Panc1 (cell line): ENCODE measurements at regions not wholly inside any gene's neighbourhood (a gene's known extent, or its start where the extent isn't known, plus 50 kb on each side); places are given as distances from the start of the nearest gene placed in this dataset.

Experiments
- ATAC-seq: fragments of 200-7000 bp; cut with Tn5 transposase; 2 replicates; pipeline ENCODE4 v1.9.1; 2020; ENCODE audit warnings: mild to moderate bottlenecking, moderate library complexity
- BruUV-seq: library from RNA; stranded (reverse); fragments of 400-500 nt; replicated peaks from 2 replicates; lab custom pipeline; 2021; lab: Mats Ljungman, UMichigan
- CTCF ChIA-PET: fragments of 300-600 bp; sonication (Branson Sonifier 250); formaldehyde crosslinking; loops from one replicate; lab custom pipeline; 2022; ENCODE audit warnings: antibody characterized with exemption; lab: Charles Lee
- POLR2A ChIA-PET: fragments of 300-600 bp; sonication (Branson Sonifier 250); formaldehyde crosslinking; loops from one replicate; lab custom pipeline; 2022; ENCODE audit warnings: antibody characterized with exemption; lab: Charles Lee
- DNase-seq: peaks from one replicate; pipeline ENCODE4 v3.0.0-alpha.2; 2010; ENCODE audit warnings: low read depth, low spot score
- H3K27ac ChIP-seq: 2 replicates; pipeline ENCODE4 v1.5.1; 2011; ENCODE audit warnings: mild to moderate bottlenecking, low read length, inconsistent platforms
- H3K27me3 ChIP-seq: fragments of 200-500 bp; sonication (Bioruptor generic); 2 replicates; pipeline ENCODE4 v1.6.0; 2014; ENCODE audit warnings: low read length, inconsistent platforms; ENCODE audit not compliant: control insufficient read depth, insufficient read depth
- H3K36me3 ChIP-seq: fragments of 200-500 bp; sonication (Bioruptor generic); 2 replicates; pipeline ENCODE4 v1.5.1; 2014; ENCODE audit warnings: inconsistent platforms, mild to moderate bottlenecking, low read length, moderate library complexity; ENCODE audit not compliant: control insufficient read depth, insufficient read depth
- H3K4me1 ChIP-seq: 2 replicates; pipeline ENCODE4 v1.5.1; 2011; ENCODE audit warnings: inconsistent platforms, mild to moderate bottlenecking, low read length, moderate library complexity; ENCODE audit not compliant: control insufficient read depth, insufficient read depth
- H3K4me3 ChIP-seq, 2 experiments: 2 replicates each; pipeline ENCODE4 v1.5.1; 2011 to 2012; ENCODE audit warnings: low read depth in 2 of 2, low read length in 2 of 2, mild to moderate bottlenecking in 2 of 2, inconsistent platforms in 1 of 2, moderate library complexity in 1 of 2
- H3K9me3 ChIP-seq: fragments of 200-500 bp; sonication (Bioruptor generic); 2 replicates; pipeline ENCODE4 v1.5.1; 2014; ENCODE audit warnings: low read depth, mild to moderate bottlenecking, inconsistent platforms, low read length, moderate library complexity; ENCODE audit not compliant: control insufficient read depth, insufficient read depth
- POLR2AphosphoS5 ChIP-seq: IDR thresholded peaks from 2 replicates; pipeline ENCODE4 v1.6.1; 2012; ENCODE audit warnings: mild to moderate bottlenecking, low read depth, low read length, moderate library complexity
- SIN3A ChIP-seq: IDR thresholded peaks from 2 replicates; pipeline ENCODE4 v1.6.1; 2012; ENCODE audit warnings: low read depth, mild to moderate bottlenecking, low read length, moderate library complexity, borderline replicate concordance; ENCODE audit not compliant: insufficient read depth
- TCF7L2 ChIP-seq: IDR thresholded peaks from 2 replicates; pipeline ENCODE4 v1.6.1; 2011; ENCODE audit warnings: mild to moderate bottlenecking, low read depth, low read length, inconsistent platforms
- in situ Hi-C: cut with HindIII; loops from 2 replicates; pipeline ENCODE4 v1.10.0; 2016; ENCODE audit warnings: low sequenced_read_pairs, low pct_unique_long_range_greater_than_20kb
- intact Hi-C: fragments of 100-400 bp; cut with micrococcal nuclease; formaldehyde crosslinking; loops from one replicate; pipeline ENCODE4 v1.10.0; 2022; ENCODE audit not compliant: unreplicated experiment
- TF ChIP-seq, protein P1 (sequence below), 2 experiments: IDR thresholded peaks; 2 replicates each; pipeline ENCODE4 v1.6.1; 2011 to 2012; ENCODE audit warnings: low read depth in 2 of 2, control low read depth in 1 of 2, low read length in 1 of 2, mild to moderate bottlenecking in 1 of 2, moderate library complexity in 1 of 2; ENCODE audit not compliant: insufficient read depth in 1 of 2
- TF ChIP-seq, protein P2 (sequence below): fragments of 450-650 bp; IDR thresholded peaks from 2 replicates; pipeline ENCODE4 v1.5.1; 2017; ENCODE audit warnings: mild to moderate bottlenecking

DNA sequence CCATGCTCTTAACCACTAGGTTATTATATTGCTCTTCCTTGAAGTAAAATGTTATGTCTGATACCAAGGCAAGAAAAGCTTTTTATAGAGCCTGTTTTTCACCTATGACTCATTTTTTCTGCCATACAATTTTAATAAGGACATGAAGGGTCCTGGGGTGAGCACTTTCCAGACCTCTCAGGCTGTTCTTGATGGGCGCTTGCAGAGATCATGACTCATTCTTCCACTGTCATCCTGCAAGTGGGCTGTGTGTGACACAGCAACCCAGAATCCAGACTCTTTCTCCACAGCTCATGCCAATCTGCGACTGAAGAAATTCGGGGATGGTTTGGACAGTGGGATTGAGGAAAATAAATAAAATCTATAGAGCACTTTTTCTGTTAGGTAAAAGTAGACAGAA lies 506.7 kb upstream of the NBEA start:
- ChIA-PET POLR2A (no interaction called here), CTCF (no interaction called here)
- in situ Hi-C loops: no loop called here
- Histone ChIP-seq H3K27me3 (no peaks in the 10 kb centered on the region), H3K4me1 (no peaks in the 10 kb centered on the region), H3K4me3 (no peak overlapping the region), H3K9me3 (no peaks in the 10 kb centered on the region), H3K36me3 (no peaks in the 10 kb centered on the region), H3K27ac (no peak overlapping the region)
- DNase-seq: no peak
- ATAC-seq: no peak
- TF ChIP-seq SIN3A (no peak), TCF7L2 (no peak), POLR2AphosphoS5 (no peak)
- TF ChIP-seq, protein P1, sequence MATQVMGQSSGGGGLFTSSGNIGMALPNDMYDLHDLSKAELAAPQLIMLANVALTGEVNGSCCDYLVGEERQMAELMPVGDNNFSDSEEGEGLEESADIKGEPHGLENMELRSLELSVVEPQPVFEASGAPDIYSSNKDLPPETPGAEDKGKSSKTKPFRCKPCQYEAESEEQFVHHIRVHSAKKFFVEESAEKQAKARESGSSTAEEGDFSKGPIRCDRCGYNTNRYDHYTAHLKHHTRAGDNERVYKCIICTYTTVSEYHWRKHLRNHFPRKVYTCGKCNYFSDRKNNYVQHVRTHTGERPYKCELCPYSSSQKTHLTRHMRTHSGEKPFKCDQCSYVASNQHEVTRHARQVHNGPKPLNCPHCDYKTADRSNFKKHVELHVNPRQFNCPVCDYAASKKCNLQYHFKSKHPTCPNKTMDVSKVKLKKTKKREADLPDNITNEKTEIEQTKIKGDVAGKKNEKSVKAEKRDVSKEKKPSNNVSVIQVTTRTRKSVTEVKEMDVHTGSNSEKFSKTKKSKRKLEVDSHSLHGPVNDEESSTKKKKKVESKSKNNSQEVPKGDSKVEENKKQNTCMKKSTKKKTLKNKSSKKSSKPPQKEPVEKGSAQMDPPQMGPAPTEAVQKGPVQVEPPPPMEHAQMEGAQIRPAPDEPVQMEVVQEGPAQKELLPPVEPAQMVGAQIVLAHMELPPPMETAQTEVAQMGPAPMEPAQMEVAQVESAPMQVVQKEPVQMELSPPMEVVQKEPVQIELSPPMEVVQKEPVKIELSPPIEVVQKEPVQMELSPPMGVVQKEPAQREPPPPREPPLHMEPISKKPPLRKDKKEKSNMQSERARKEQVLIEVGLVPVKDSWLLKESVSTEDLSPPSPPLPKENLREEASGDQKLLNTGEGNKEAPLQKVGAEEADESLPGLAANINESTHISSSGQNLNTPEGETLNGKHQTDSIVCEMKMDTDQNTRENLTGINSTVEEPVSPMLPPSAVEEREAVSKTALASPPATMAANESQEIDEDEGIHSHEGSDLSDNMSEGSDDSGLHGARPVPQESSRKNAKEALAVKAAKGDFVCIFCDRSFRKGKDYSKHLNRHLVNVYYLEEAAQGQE (IDR thresholded peaks at IDR 0.05; ENCODE audit: insufficient read depth in 1 of 2, low read depth in 2 of 2, low read length in 1 of 2): no peak
- TF ChIP-seq, protein P2, sequence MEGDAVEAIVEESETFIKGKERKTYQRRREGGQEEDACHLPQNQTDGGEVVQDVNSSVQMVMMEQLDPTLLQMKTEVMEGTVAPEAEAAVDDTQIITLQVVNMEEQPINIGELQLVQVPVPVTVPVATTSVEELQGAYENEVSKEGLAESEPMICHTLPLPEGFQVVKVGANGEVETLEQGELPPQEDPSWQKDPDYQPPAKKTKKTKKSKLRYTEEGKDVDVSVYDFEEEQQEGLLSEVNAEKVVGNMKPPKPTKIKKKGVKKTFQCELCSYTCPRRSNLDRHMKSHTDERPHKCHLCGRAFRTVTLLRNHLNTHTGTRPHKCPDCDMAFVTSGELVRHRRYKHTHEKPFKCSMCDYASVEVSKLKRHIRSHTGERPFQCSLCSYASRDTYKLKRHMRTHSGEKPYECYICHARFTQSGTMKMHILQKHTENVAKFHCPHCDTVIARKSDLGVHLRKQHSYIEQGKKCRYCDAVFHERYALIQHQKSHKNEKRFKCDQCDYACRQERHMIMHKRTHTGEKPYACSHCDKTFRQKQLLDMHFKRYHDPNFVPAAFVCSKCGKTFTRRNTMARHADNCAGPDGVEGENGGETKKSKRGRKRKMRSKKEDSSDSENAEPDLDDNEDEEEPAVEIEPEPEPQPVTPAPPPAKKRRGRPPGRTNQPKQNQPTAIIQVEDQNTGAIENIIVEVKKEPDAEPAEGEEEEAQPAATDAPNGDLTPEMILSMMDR: no peak
- no TSS peak for BruUV-seq
- intact Hi-C loops: no loop called here

DNA sequence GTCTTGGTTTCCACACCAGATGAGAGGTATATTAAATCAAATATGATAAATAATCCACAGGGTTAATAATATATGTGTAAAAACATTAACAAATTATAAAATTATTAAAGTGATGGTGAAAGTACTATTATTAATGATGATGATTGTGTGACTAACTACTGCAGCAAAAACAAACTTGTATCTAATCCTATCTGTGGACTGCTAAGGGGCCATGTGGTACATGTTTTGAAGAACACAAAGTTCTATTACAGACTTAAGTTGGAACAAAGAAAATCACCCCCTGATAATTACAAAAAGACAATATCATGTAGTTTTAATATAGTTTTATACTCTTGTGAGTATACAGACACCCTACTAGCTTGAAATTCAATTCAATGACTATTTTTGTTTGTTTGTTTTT lies 504.2 kb upstream of the NBEA start:
- DNase-seq (no peak), ATAC-seq (no peak)
- in situ Hi-C loops: no loop called here
- CTCF ChIA-PET: no interaction called here
- no peak for TF ChIP-seq TCF7L2
- TF ChIP-seq POLR2AphosphoS5: no peak
- TF ChIP-seq, protein P1 (IDR thresholded peaks at IDR 0.05; ENCODE audit: insufficient read depth in 1 of 2, low read depth in 2 of 2, low read length in 1 of 2): no peak
- TF ChIP-seq, protein P2: no peak
- TF ChIP-seq SIN3A: no peak
- H3K27me3 ChIP-seq: no peaks in the 10 kb centered on the region
- intact Hi-C loops: no loop called here
- BruUV-seq: no TSS peak
- POLR2A ChIA-PET: no interaction called here
- H3K4me3 ChIP-seq: no peak overlapping the region
- H3K4me1 ChIP-seq: no peaks in the 10 kb centered on the region
- H3K36me3 ChIP-seq: no peaks in the 10 kb centered on the region
- no peaks in the 10 kb centered on the region for H3K9me3 ChIP-seq
- H3K27ac ChIP-seq: no peak overlapping the region
